Skeletal muscle satellite cell (primary cell): ENCODE measurements at regions not wholly inside any gene's neighbourhood (a gene's known extent, or its start where the extent isn't known, plus 50 kb on each side); places are given as distances from the start of the nearest gene placed in this dataset.
"Not testable (repeated sequence)": the region's sequence is repeated elsewhere in the genome, so short reads cannot be mapped to it uniquely, and the experiment has no call there.

Experiments
- H3K27me3 ChIP-seq: 2 replicates; pipeline ENCODE4 v1.7.0; 2013; ENCODE audit warnings: low read length; ENCODE audit not compliant: control insufficient read depth, insufficient read depth
- H3K36me3 ChIP-seq: 2 replicates; pipeline ENCODE4 v1.7.0; 2013; ENCODE audit warnings: mild to moderate bottlenecking, control low read depth, low read length; ENCODE audit not compliant: insufficient read depth
- H3K4me1 ChIP-seq: 2 replicates; pipeline ENCODE4 v1.7.0; 2013; ENCODE audit warnings: low read length; ENCODE audit not compliant: control insufficient read depth, insufficient read depth
- H3K4me2 ChIP-seq: 2 replicates; pipeline ENCODE4 v1.7.0; 2013; ENCODE audit warnings: mild to moderate bottlenecking, low read length
- H3K4me3 ChIP-seq: 2 replicates; pipeline ENCODE4 v1.7.0; 2013; ENCODE audit warnings: low read length
- H3K9ac ChIP-seq: 2 replicates; pipeline ENCODE4 v1.7.0; 2013; ENCODE audit warnings: mild to moderate bottlenecking, low read depth, low read length, moderate library complexity
- H3K9me3 ChIP-seq: replicated peaks from 2 replicates; pipeline ENCODE4 v1.7.0; 2013; ENCODE audit warnings: mild to moderate bottlenecking, control low read depth, low read length

GRCh38 chr2:65605058-65605742, 172.8 kb upstream of the SPRED2 start:
- no peak overlapping the region for H3K9ac ChIP-seq
- H3K27me3 ChIP-seq, result peaks cover 28% of the 10 kb centered on the region
- no peak overlapping the region for H3K4me3 ChIP-seq
- no peaks in the 10 kb centered on the region for H3K9me3 ChIP-seq
- no peaks in the 10 kb centered on the region for H3K36me3 ChIP-seq
- H3K4me1 ChIP-seq, result no peaks in the 10 kb centered on the region
- no peak overlapping the region for H3K4me2 ChIP-seq

GRCh38 chr2:65604246-65604645, 171.8 kb upstream of the SPRED2 start:
- Histone ChIP-seq H3K4me2 (no peak overlapping the region), H3K4me3 (no peak overlapping the region), H3K27me3 (peaks cover 26% of the 10 kb centered on the region), H3K36me3 (no peaks in the 10 kb centered on the region), H3K4me1 (no peaks in the 10 kb centered on the region), H3K9ac (no peak overlapping the region), H3K9me3 (no peaks in the 10 kb centered on the region)

GRCh38 chr2:65602603-65603235, 170.3 kb upstream of the SPRED2 start:
- H3K27me3 ChIP-seq, result peaks cover 16% of the 10 kb centered on the region
- no peak overlapping the region for H3K9ac ChIP-seq
- no peak overlapping the region for H3K4me2 ChIP-seq
- no peaks in the 10 kb centered on the region for H3K36me3 ChIP-seq
- no peaks in the 10 kb centered on the region for H3K4me1 ChIP-seq
- H3K9me3 ChIP-seq, result no peaks in the 10 kb centered on the region
- H3K4me3 ChIP-seq, result no peak overlapping the region

- not testable (repeated sequence) for H3K9ac ChIP-seq, H3K27me3 ChIP-seq, H3K4me1 ChIP-seq, H3K4me3 ChIP-seq, H3K9me3 ChIP-seq, H3K4me2 ChIP-seq, H3K36me3 ChIP-seq
These were observed 168.5 kb upstream of the SPRED2 start for GRCh38 chr2:65600871-65601270.

GRCh38 chr2:65600351-65600750, 168.0 kb upstream of the SPRED2 start:
- not testable (repeated sequence) for H3K4me2 ChIP-seq, H3K27me3 ChIP-seq

GRCh38 chr2:65599693-65600092, 167.3 kb upstream of the SPRED2 start:
- H3K36me3 ChIP-seq, result no peaks in the 10 kb centered on the region
- no peak overlapping the region for H3K4me3 ChIP-seq
- no peaks in the 10 kb centered on the region for H3K4me1 ChIP-seq
- H3K9ac ChIP-seq, result no peak overlapping the region
- no peak overlapping the region for H3K4me2 ChIP-seq
- peaks cover 6% of the 10 kb centered on the region for H3K27me3 ChIP-seq
- no peaks in the 10 kb centered on the region for H3K9me3 ChIP-seq

More at GRCh38 chr2:65600351-65600750, 168.0 kb upstream of the SPRED2 start:
- not testable (repeated sequence) for H3K4me3 ChIP-seq, H3K9me3 ChIP-seq, H3K4me1 ChIP-seq, H3K9ac ChIP-seq, H3K36me3 ChIP-seq

GRCh38 chr2:65598996-65599395, 166.6 kb upstream of the SPRED2 start:
- Histone ChIP-seq H3K9ac (no peak overlapping the region), H3K4me3 (no peak overlapping the region), H3K4me2 (no peak overlapping the region), H3K4me1 (no peaks in the 10 kb centered on the region), H3K9me3 (no peaks in the 10 kb centered on the region), H3K27me3 (peaks cover 6% of the 10 kb centered on the region), H3K36me3 (no peaks in the 10 kb centered on the region)

- Histone ChIP-seq H3K4me3 (no peak overlapping the region), H3K9me3 (no peaks in the 10 kb centered on the region), H3K27me3 (peaks cover 6% of the 10 kb centered on the region), H3K9ac (no peak overlapping the region), H3K4me1 (no peaks in the 10 kb centered on the region), H3K4me2 (no peak overlapping the region), H3K36me3 (no peaks in the 10 kb centered on the region)
These were observed 165.9 kb upstream of the SPRED2 start for GRCh38 chr2:65598264-65598663.

GRCh38 chr2:65595630-65596029, 163.2 kb upstream of the SPRED2 start:
- H3K4me1 ChIP-seq, result no peaks in the 10 kb centered on the region
- H3K9ac ChIP-seq, result no peak overlapping the region
- no peaks in the 10 kb centered on the region for H3K9me3 ChIP-seq
- H3K4me3 ChIP-seq, result no peak overlapping the region
- no peak overlapping the region for H3K4me2 ChIP-seq
- H3K27me3 ChIP-seq, result peaks cover 4% of the 10 kb centered on the region
- H3K36me3 ChIP-seq, result no peaks in the 10 kb centered on the region

- Histone ChIP-seq H3K4me2 (no peak overlapping the region), H3K4me3 (no peak overlapping the region), H3K36me3 (no peaks in the 10 kb centered on the region), H3K9ac (no peak overlapping the region), H3K4me1 (no peaks in the 10 kb centered on the region), H3K9me3 (no peaks in the 10 kb centered on the region), H3K27me3 (peaks cover 3% of the 10 kb centered on the region)
These were observed 161.8 kb upstream of the SPRED2 start for GRCh38 chr2:65594150-65594549.

- Histone ChIP-seq H3K4me1 (no peaks in the 10 kb centered on the region), H3K9me3 (no peaks in the 10 kb centered on the region), H3K4me2 (no peak overlapping the region), H3K4me3 (no peak overlapping the region), H3K9ac (no peak overlapping the region), H3K36me3 (no peaks in the 10 kb centered on the region), H3K27me3 (peaks cover 6% of the 10 kb centered on the region)
These were observed 157.3 kb upstream of the SPRED2 start for GRCh38 chr2:65589667-65590066.

GRCh38 chr2:65587779-65588178, 155.4 kb upstream of the SPRED2 start:
- H3K9ac ChIP-seq, result no peak overlapping the region
- H3K4me1 ChIP-seq, result no peaks in the 10 kb centered on the region
- no peaks in the 10 kb centered on the region for H3K36me3 ChIP-seq
- H3K4me2 ChIP-seq, result no peak overlapping the region
- H3K4me3 ChIP-seq, result no peak overlapping the region
- H3K9me3 ChIP-seq, result no peaks in the 10 kb centered on the region
- H3K27me3 ChIP-seq, result peaks cover 6% of the 10 kb centered on the region
